ENCODE measurements at regions not wholly inside any gene's neighbourhood (a gene's known extent, or its start where the extent isn't known, plus 50 kb on each side); places are given as distances from the start of the nearest gene placed in this dataset.
"Not testable (repeated sequence)": the region's sequence is repeated elsewhere in the genome, so short reads cannot be mapped to it uniquely, and the experiment has no call there.

DNA sequence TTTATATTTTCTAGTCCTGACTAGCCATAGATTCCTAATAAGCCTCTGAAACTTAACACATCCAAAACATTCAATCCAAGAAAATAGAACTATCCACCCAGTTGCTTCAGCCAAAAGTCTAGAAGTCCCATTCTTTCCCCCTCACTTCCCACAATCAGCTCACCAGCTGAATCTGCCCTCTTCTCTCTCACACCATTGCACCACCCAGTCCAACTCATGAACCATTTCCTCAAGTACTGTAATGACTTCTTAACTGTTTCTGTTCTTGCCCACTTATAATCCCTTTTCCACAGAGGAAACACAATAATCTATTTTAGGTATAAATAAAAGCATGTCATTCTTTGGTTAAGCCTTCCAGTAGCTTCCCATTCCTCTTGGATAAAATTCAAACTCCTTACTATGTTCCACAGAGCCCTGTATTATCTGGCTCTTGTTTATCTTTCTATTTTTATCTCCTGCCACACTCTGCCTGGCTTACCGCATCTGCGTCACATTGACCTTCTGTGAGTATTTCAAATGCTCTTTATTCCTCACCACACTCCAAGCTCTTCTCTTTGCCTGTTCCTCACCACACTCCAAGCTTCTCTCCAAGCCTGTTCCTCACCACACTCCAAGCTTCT, 205.9 kb upstream of the FRG1 start:
- not testable (repeated sequence) for H3K36me3 ChIP-seq (ENCODE audit: control insufficient read depth, insufficient read depth, low read length)

DNA sequence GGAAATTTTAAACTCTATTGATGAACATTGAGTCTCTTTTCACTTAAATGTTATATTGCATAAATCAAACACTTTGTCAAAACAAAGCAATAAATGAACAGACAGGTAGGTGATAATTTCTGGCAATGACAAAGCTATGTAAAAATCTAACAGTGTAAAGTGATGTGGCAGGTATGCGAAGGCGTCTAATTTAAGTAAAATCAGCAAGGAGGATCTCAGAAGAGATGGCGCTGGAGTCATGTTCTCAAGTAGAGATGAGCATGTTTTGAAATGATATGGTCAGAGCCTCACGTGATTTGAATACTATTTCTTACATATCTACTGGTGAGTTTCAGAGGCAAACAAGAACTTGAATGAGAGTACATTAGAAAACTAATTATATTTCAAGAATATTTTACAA, 204.0 kb upstream of the FRG1 start:
- DNase-seq; H3K4me1 ChIP-seq (ENCODE audit: control insufficient read depth, insufficient read depth, low read length); in situ Hi-C loops (cut with MboI; ENCODE audit: low sequenced_read_pairs); POLR2A ChIA-PET (ENCODE audit: unreplicated experiment); H4K8ac ChIP-seq (ENCODE audit: low read depth in 2 of 2, low read length in 2 of 2); H2BK15ac ChIP-seq (ENCODE audit: low read depth, low read length); H4K5ac ChIP-seq (ENCODE audit: low read depth, low read length); H2BK120ac ChIP-seq (ENCODE audit: low read depth, low read length); H2AK9ac ChIP-seq (replicated peaks; ENCODE audit: low read depth, low read length, poor library complexity); BruUV-seq (replicated peaks); H3K56ac ChIP-seq (ENCODE audit: extremely low read depth, insufficient read depth, low read length); H2AFZ ChIP-seq (replicated peaks; ENCODE audit: low read length, poor library complexity); H2BK5ac ChIP-seq (ENCODE audit: low read depth, low read length, poor library complexity, severe bottlenecking); H3K23ac ChIP-seq (ENCODE audit: low read depth, low read length); H3K4ac ChIP-seq (ENCODE audit: low read depth, low read length); intact Hi-C loops (cut with micrococcal nuclease); H4K91ac ChIP-seq (ENCODE audit: insufficient read depth, low read depth, low read length); H2BK20ac ChIP-seq (ENCODE audit: low read depth, low read length); H3K14ac ChIP-seq (replicated peaks; ENCODE audit: low read depth, low read length); ATAC-seq (ENCODE audit: low read depth); H3K9ac ChIP-seq (ENCODE audit: low read depth, low read length); H3K9me1 ChIP-seq (ENCODE audit: insufficient read depth, low read length); H3K4me3 ChIP-seq (ENCODE audit: insufficient read depth, low read depth, low read length); H3K79me1 ChIP-seq (ENCODE audit: low read depth in 1 of 2, low read length in 2 of 2); CTCF ChIA-PET; H3K4me2 ChIP-seq (ENCODE audit: low read depth, low read length); H3K18ac ChIP-seq (ENCODE audit: low read depth, low read length); H4K20me1 ChIP-seq (ENCODE audit: insufficient read depth, low read length); H3K9me3 ChIP-seq (ENCODE audit: control insufficient read depth, insufficient read depth, low read length); H3K36me3 ChIP-seq (ENCODE audit: control insufficient read depth, insufficient read depth, low read length); dilution Hi-C loops (cut with HindIII; ENCODE audit: low sequenced_read_pairs, unreplicated experiment); H2AK5ac ChIP-seq (ENCODE audit: low read depth, low read length); H3K27ac ChIP-seq (ENCODE audit: insufficient read depth, low read length); H3K27me3 ChIP-seq (ENCODE audit: control insufficient read depth, insufficient read depth, low read length): not testable (repeated sequence)
- no CpG with 5 or more reads among the region's 4 CpGs for WGBS, 2 experiments (ENCODE audit: extremely low coverage in 2 of 2, insufficient read length in 1 of 2)

More for the DNA sequence above, 205.9 kb upstream of the FRG1 start:
- H2BK20ac ChIP-seq (ENCODE audit: low read depth, low read length); H3K4me1 ChIP-seq (ENCODE audit: control insufficient read depth, insufficient read depth, low read length); H2BK5ac ChIP-seq (ENCODE audit: low read depth, low read length, poor library complexity, severe bottlenecking); H3K79me1 ChIP-seq (ENCODE audit: low read depth in 1 of 2, low read length in 2 of 2); intact Hi-C loops (cut with micrococcal nuclease); DNase-seq; dilution Hi-C loops (cut with HindIII; ENCODE audit: low sequenced_read_pairs, unreplicated experiment); H3K23ac ChIP-seq (ENCODE audit: low read depth, low read length); H3K4me2 ChIP-seq (ENCODE audit: low read depth, low read length); H3K56ac ChIP-seq (ENCODE audit: extremely low read depth, insufficient read depth, low read length); POLR2A ChIA-PET (ENCODE audit: unreplicated experiment); H2BK120ac ChIP-seq (ENCODE audit: low read depth, low read length); H2AFZ ChIP-seq (replicated peaks; ENCODE audit: low read length, poor library complexity); H3K14ac ChIP-seq (replicated peaks; ENCODE audit: low read depth, low read length); in situ Hi-C loops (cut with MboI; ENCODE audit: low sequenced_read_pairs); H3K9me1 ChIP-seq (ENCODE audit: insufficient read depth, low read length); ATAC-seq (ENCODE audit: low read depth); H2AK9ac ChIP-seq (replicated peaks; ENCODE audit: low read depth, low read length, poor library complexity); H4K8ac ChIP-seq (ENCODE audit: low read depth in 2 of 2, low read length in 2 of 2); H3K9ac ChIP-seq (ENCODE audit: low read depth, low read length); H2BK15ac ChIP-seq (ENCODE audit: low read depth, low read length); H4K5ac ChIP-seq (ENCODE audit: low read depth, low read length); H3K4me3 ChIP-seq (ENCODE audit: insufficient read depth, low read depth, low read length); H3K4ac ChIP-seq (ENCODE audit: low read depth, low read length); H3K18ac ChIP-seq (ENCODE audit: low read depth, low read length); H2AK5ac ChIP-seq (ENCODE audit: low read depth, low read length); H3K27me3 ChIP-seq (ENCODE audit: control insufficient read depth, insufficient read depth, low read length); H4K91ac ChIP-seq (ENCODE audit: insufficient read depth, low read depth, low read length); H3K27ac ChIP-seq (ENCODE audit: insufficient read depth, low read length); BruUV-seq (replicated peaks); H4K20me1 ChIP-seq (ENCODE audit: insufficient read depth, low read length); CTCF ChIA-PET; H3K9me3 ChIP-seq (ENCODE audit: control insufficient read depth, insufficient read depth, low read length): not testable (repeated sequence)
- no CpG with 5 or more reads among the region's 2 CpGs for WGBS, 2 experiments (ENCODE audit: extremely low coverage in 2 of 2, insufficient read length in 1 of 2)

Measured in IMR-90 (cell line).